ENCODE measurements at regions not wholly inside any gene's neighbourhood (a gene's known extent, or its start where the extent isn't known, plus 50 kb on each side); places are given as distances from the start of the nearest gene placed in this dataset.

DNA sequence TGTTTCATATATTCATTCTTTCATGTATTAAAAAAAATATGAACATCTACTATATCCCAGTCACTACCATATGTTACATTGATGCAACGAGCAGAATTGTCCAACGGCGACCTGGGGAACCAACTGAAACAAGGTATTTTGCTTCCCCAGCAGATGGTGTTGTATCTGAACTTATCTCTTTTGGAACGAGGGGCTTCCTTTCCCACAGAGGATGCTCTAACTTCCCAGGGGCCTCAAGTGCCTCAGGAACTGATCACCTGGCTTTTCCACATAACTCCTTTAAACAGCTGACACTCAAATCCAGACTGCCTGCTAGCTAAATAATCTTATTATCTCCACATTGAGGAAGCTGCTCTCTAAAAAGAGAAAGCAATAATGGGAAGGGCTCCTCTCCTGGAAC lies 259.3 kb downstream of the HTR7 start:
- DNase-seq = no peak
- TF ChIP-seq, protein P1, sequence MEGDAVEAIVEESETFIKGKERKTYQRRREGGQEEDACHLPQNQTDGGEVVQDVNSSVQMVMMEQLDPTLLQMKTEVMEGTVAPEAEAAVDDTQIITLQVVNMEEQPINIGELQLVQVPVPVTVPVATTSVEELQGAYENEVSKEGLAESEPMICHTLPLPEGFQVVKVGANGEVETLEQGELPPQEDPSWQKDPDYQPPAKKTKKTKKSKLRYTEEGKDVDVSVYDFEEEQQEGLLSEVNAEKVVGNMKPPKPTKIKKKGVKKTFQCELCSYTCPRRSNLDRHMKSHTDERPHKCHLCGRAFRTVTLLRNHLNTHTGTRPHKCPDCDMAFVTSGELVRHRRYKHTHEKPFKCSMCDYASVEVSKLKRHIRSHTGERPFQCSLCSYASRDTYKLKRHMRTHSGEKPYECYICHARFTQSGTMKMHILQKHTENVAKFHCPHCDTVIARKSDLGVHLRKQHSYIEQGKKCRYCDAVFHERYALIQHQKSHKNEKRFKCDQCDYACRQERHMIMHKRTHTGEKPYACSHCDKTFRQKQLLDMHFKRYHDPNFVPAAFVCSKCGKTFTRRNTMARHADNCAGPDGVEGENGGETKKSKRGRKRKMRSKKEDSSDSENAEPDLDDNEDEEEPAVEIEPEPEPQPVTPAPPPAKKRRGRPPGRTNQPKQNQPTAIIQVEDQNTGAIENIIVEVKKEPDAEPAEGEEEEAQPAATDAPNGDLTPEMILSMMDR (IDR thresholded peaks at IDR 0.05) = no peak
- intact Hi-C loops (cut with DNase I) = no loop called here
- Histone ChIP-seq H3K9me3 (no peaks in the 10 kb centered on the region), H3K9ac (ENCODE audit: low read depth in 2 of 2, low read length in 2 of 2) (no peak overlapping the region), H3K4me3 (no peak overlapping the region), H3K4me1 (no peaks in the 10 kb centered on the region), H3K27me3 (no peaks in the 10 kb centered on the region), H3K36me3 (no peaks in the 10 kb centered on the region), H3K27ac (no peak overlapping the region)

DNA sequence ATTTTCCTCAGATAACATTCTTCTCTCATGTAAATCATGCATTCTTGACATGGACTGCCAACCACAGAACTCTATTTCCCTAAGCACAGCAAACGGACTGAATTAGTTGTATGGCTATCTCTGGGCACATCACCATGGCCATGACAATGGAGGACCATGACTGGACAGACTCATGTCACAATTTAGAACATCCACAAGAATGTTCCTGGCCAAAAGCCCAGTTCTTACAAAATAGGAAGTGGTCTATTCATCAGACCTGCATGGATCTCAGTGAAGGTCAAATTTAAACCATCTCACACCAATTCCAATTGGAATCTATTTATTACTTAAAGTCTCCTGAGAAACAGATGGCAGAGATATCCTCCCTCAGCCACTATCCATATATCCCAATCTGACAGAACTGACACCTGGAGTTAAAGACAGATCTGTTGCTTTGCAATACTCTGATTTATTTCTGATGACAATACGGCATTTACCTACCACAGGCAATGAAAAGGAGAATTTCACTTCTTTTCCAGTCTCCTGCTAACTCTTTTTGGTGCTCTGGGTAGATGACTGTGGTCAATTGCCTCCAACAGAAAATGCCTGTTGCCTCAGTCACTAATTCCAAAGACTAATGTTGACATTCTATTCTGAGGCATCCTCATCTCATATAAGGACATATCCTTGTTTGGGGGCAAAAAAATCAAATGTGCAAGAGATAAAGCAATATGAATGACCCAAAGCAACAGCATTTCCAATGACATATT lies 254.8 kb downstream of the HTR7 start:
- no peaks in the 10 kb centered on the region for H3K9me3 ChIP-seq
- H3K36me3 ChIP-seq = no peaks in the 10 kb centered on the region
- H3K27ac ChIP-seq = no peak overlapping the region
- no peaks in the 10 kb centered on the region for H3K4me1 ChIP-seq
- H3K9ac ChIP-seq (ENCODE audit: low read depth in 2 of 2, low read length in 2 of 2) = no peak overlapping the region
- H3K4me3 ChIP-seq = no peak overlapping the region
- DNase-seq = no peak
- intact Hi-C loops (cut with DNase I) = no loop called here
- TF ChIP-seq, protein P1 (IDR thresholded peaks at IDR 0.05) = no peak
- no peaks in the 10 kb centered on the region for H3K27me3 ChIP-seq

DNA sequence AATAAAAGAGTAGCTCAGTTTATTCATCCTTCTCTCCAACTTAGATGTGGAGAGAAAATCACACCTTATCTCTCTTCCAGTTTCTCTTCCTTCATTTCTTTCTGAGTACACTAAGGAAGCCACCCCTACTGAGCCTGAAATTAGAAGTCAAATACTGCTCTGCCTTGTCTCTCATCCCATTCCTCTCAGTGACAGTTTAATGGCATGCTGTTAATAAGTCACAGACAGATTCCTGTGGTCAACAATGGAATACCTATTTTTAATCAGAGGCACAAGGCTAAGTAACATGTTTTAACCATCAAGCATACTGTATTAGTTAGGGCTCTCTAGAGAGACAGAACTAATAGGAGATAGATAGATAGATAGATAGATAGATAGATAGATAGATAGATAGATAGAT lies 253.2 kb downstream of the HTR7 start:
- intact Hi-C loops (cut with DNase I) = no loop called here
- Histone ChIP-seq H3K4me3 (no peak overlapping the region), H3K36me3 (no peaks in the 10 kb centered on the region), H3K27ac (no peak overlapping the region), H3K27me3 (no peaks in the 10 kb centered on the region), H3K9me3 (no peaks in the 10 kb centered on the region), H3K4me1 (no peaks in the 10 kb centered on the region), H3K9ac (ENCODE audit: low read depth in 2 of 2, low read length in 2 of 2) (no peak overlapping the region)
- TF ChIP-seq, protein P1 (IDR thresholded peaks at IDR 0.05) = no peak
- no peak for DNase-seq

DNA sequence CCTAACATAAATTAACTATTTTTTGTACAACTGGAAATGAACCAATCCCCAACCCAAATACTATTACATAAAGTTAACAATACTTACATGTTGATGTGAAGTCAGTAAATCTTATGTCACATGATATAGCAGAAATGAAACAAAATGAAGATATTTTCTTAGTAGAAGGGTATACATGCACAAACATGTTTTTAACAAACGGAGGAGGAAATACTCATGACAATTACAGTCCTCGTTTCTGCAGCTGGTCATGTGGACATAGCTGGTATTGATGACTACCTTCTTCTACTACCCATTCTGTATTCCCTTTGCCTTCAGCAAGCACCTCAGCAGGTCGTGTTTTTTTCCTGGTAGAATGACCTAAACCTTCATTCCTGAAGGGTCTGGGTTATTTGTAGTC lies 252.3 kb downstream of the HTR7 start:
- no peaks in the 10 kb centered on the region for H3K9me3 ChIP-seq
- DNase-seq = no peak
- H3K4me1 ChIP-seq = no peaks in the 10 kb centered on the region
- TF ChIP-seq, protein P1 (IDR thresholded peaks at IDR 0.05) = no peak
- H3K4me3 ChIP-seq = no peak overlapping the region
- H3K27me3 ChIP-seq = no peaks in the 10 kb centered on the region
- H3K9ac ChIP-seq (ENCODE audit: low read depth in 2 of 2, low read length in 2 of 2) = no peak overlapping the region
- H3K27ac ChIP-seq = no peak overlapping the region
- H3K36me3 ChIP-seq = no peaks in the 10 kb centered on the region
- intact Hi-C loops (cut with DNase I) = no loop called here

DNA sequence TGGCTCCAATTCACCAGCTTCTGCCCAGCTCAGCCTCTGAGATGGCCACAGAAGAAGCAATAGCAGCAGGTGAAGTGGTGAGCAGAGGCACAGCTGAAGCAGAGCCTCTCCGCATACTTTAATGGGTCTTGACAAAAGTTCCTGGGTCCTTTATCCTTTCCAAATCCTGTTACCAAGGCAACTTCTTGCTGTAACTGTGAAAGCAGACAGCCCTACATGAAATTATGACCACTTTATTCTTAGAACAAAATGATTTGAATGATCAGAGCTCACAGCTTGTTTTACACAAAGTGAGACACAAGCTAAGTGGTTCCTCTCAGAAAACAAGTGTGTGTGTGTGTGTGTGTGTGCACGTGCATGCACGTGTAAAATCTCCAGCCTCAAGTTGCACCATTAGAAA lies 245.6 kb downstream of the HTR7 start:
- no peaks in the 10 kb centered on the region for H3K9me3 ChIP-seq
- no peaks in the 10 kb centered on the region for H3K27me3 ChIP-seq
- no peaks in the 10 kb centered on the region for H3K36me3 ChIP-seq
- no peak overlapping the region for H3K4me3 ChIP-seq
- no peaks in the 10 kb centered on the region for H3K4me1 ChIP-seq
- no peak overlapping the region for H3K27ac ChIP-seq
- no peak for DNase-seq
- intact Hi-C loops (cut with DNase I) = no loop called here
- TF ChIP-seq, protein P1 (IDR thresholded peaks at IDR 0.05) = no peak
- no peak overlapping the region for H3K9ac ChIP-seq (ENCODE audit: low read depth in 2 of 2, low read length in 2 of 2)
